OCI-LY1 (cell line): ENCODE measurements at regions not wholly inside any gene's neighbourhood (a gene's known extent, or its start where the extent isn't known, plus 50 kb on each side); places are given as distances from the start of the nearest gene placed in this dataset.

ENCODE experiments used
- CTCF ChIP-seq: fragments of 200-600 bp; sonication (generic), shearing (Covaris generic); IDR thresholded peaks from 2 replicates; pipeline ENCODE4 v1.5.1; 2017; ENCODE audit warnings: mild to moderate bottlenecking, antibody characterized with exemption, low read length, moderate library complexity, mixed read lengths
- EZH2 ChIP-seq: fragments of 200-600 bp; sonication (generic), shearing (Covaris generic); IDR thresholded peaks from 2 replicates; pipeline ENCODE4 v1.8.0; 2017; ENCODE audit warnings: borderline replicate concordance, mixed run types, mild to moderate bottlenecking, antibody characterized with exemption, low read length, moderate library complexity, mixed read lengths

GRCh38 chr2:41894563-41895333 lies 153.1 kb upstream of the PKDCC start:
- TF ChIP-seq CTCF: no peak
- no peak for TF ChIP-seq EZH2
